Left lung (tissue), 4 donors: ENCODE measurements at regions not wholly inside any gene's neighbourhood (a gene's known extent, or its start where the extent isn't known, plus 50 kb on each side); places are given as distances from the start of the nearest gene placed in this dataset.

ENCODE experiments used
- ATAC-seq: fragments of 200-7000 bp; cut with Tn5 transposase; one replicate; pipeline ENCODE4 v1.9.1; 2020; ENCODE audit warnings: moderate library complexity
- DNase-seq, 4 donors: peaks; one replicate each; pipeline ENCODE4 v3.0.0-alpha.2; 2013 to 2020
- H3K27ac ChIP-seq, 2 donors: fragments of 200-600 bp; sonication (generic) in 1 of 2; one replicate each; pipeline versions ENCODE4 v1.5.0 to v1.8.0; 2020 to 2021
- H3K27me3 ChIP-seq, 2 donors: fragments of 200-600 bp; sonication (generic) in 1 of 2; one replicate each; pipeline versions ENCODE4 v1.5.0 to v1.8.0; 2020 to 2021
- H3K36me3 ChIP-seq, 2 donors: fragments of 200-600 bp; sonication (generic) in 1 of 2; one replicate each; pipeline versions ENCODE4 v1.5.0 to v1.8.0; 2020 to 2021
- H3K4me1 ChIP-seq, 2 donors: fragments of 200-600 bp; one replicate each; pipeline ENCODE4 v1.8.0; 2021
- H3K4me3 ChIP-seq, 2 donors: fragments of 200-600 bp; sonication (generic) in 1 of 2; one replicate each; pipeline versions ENCODE4 v1.5.0 to v1.8.0; 2020 to 2021; ENCODE audit warnings: mild to moderate bottlenecking in 1 of 2
- H3K9me3 ChIP-seq, 2 donors: fragments of 200-600 bp; sonication (generic) in 1 of 2; one replicate each; pipeline versions ENCODE4 v1.5.0 to v1.8.0; 2020 to 2021
- CTCF ChIP-seq, 2 donors: fragments of 200-600 bp; sonication (generic) in 1 of 2; IDR thresholded peaks; one replicate each; pipeline versions ENCODE4 v1.5.0 to v1.8.0; 2021; ENCODE audit warnings: antibody characterized with exemption in 2 of 2
- intact Hi-C, 2 donors: fragments of 100-400 bp; cut with DNase I; formaldehyde crosslinking; loops; one replicate each; pipeline versions ENCODE4 v1.11.2 to v1.14.2; 2022
- donor health status: DM: no; HTN: yes; CAD: no.
- donor health status: DM: no; HTN: no; CAD: no.

GRCh38 chr1:4954392-4954791 lies 300.0 kb downstream of the AJAP1 start:
- intact Hi-C loops, result no loop called here
- Histone ChIP-seq H3K4me1 (no peaks in the 10 kb centered on the region), H3K27ac (no peak overlapping the region), H3K36me3 (no peaks in the 10 kb centered on the region), H3K27me3 (no peaks in the 10 kb centered on the region), H3K9me3 (peaks cover 0 to 46% of the 10 kb centered on the region in 2 donors), H3K4me3 (no peak overlapping the region)
- ATAC-seq (no peak), DNase-seq (no peak)
- no peak for TF ChIP-seq CTCF (IDR thresholded peaks at IDR 0.05)

GRCh38 chr1:4951601-4952000 lies 297.2 kb downstream of the AJAP1 start:
- no peak overlapping the region for H3K4me3 ChIP-seq
- H3K4me1 ChIP-seq, result no peaks in the 10 kb centered on the region
- intact Hi-C loops, result no loop called here
- DNase-seq, result no peak
- no peaks in the 10 kb centered on the region for H3K27me3 ChIP-seq
- no peak for ATAC-seq
- no peaks in the 10 kb centered on the region for H3K36me3 ChIP-seq
- TF ChIP-seq CTCF (IDR thresholded peaks at IDR 0.05), result no peak
- peaks cover 0 to 50% of the 10 kb centered on the region in 2 donors for H3K9me3 ChIP-seq
- no peak overlapping the region for H3K27ac ChIP-seq

GRCh38 chr1:4946343-4946742 lies 291.9 kb downstream of the AJAP1 start:
- Histone ChIP-seq H3K27me3 (no peaks in the 10 kb centered on the region), H3K27ac (no peak overlapping the region), H3K9me3 (peaks cover 0 to 5% of the 10 kb centered on the region in 2 donors), H3K4me3 (no peak overlapping the region), H3K36me3 (no peaks in the 10 kb centered on the region), H3K4me1 (no peaks in the 10 kb centered on the region)
- intact Hi-C loops, result no loop called here
- ATAC-seq, result no peak
- no peak for DNase-seq
- no peak for TF ChIP-seq CTCF (IDR thresholded peaks at IDR 0.05)

- H3K36me3 ChIP-seq, result no peaks in the 10 kb centered on the region
- ATAC-seq (no peak), DNase-seq (no peak)
- H3K4me1 ChIP-seq, result no peaks in the 10 kb centered on the region
- no peak for TF ChIP-seq CTCF (IDR thresholded peaks at IDR 0.05)
- peaks cover 0 to 5% of the 10 kb centered on the region in 2 donors for H3K9me3 ChIP-seq
- intact Hi-C loops, result no loop called here
- no peak overlapping the region for H3K27ac ChIP-seq
- no peak overlapping the region for H3K4me3 ChIP-seq
- H3K27me3 ChIP-seq, result no peaks in the 10 kb centered on the region
Measured at GRCh38 chr1:4944911-4945310, 290.5 kb downstream of the AJAP1 start.

GRCh38 chr1:4944072-4944471 lies 289.7 kb downstream of the AJAP1 start:
- ATAC-seq, result no peak
- no peak overlapping the region for H3K27ac ChIP-seq
- intact Hi-C loops, result no loop called here

More at GRCh38 chr1:4944072-4944471, 289.7 kb downstream of the AJAP1 start:
- Histone ChIP-seq H3K4me1 (no peaks in the 10 kb centered on the region), H3K36me3 (no peaks in the 10 kb centered on the region), H3K27me3 (no peaks in the 10 kb centered on the region), H3K4me3 (no peak overlapping the region), H3K9me3 (peaks cover 0 to 13% of the 10 kb centered on the region in 2 donors)
- DNase-seq, result no peak
- no peak for TF ChIP-seq CTCF (IDR thresholded peaks at IDR 0.05)
